A673 (cell line): ENCODE measurements at regions not wholly inside any gene's neighbourhood (a gene's known extent, or its start where the extent isn't known, plus 50 kb on each side); places are given as distances from the start of the nearest gene placed in this dataset.

Source experiments
- BruUV-seq: library from RNA; stranded (reverse); fragments of 400-500 nt; replicated peaks from 2 replicates; lab custom pipeline; 2021; lab: Mats Ljungman, UMichigan
- CTCF ChIA-PET: fragments of 300-600 bp; sonication (Branson Sonifier 250); formaldehyde crosslinking; loops from one replicate; lab custom pipeline; 2022; ENCODE audit warnings: antibody characterized with exemption; lab: Charles Lee
- POLR2A ChIA-PET: fragments of 300-600 bp; sonication (Branson Sonifier 250); formaldehyde crosslinking; loops from one replicate; lab custom pipeline; 2022; ENCODE audit warnings: antibody characterized with exemption; ENCODE audit not compliant: low non-redundant PET; lab: Charles Lee
- DNase-seq: peaks from one replicate; pipeline ENCODE4 v3.0.0-alpha.2; 2015; ENCODE audit warnings: low spot score
- H3K27ac ChIP-seq: fragments of 200-600 bp; sonication (generic); 2 replicates; pipeline ENCODE4 v1.5.1; 2016; ENCODE audit warnings: mixed run types, low read depth, mild to moderate bottlenecking, mixed read lengths, antibody characterized with exemption, low read length; ENCODE audit not compliant: poor library complexity, severe bottlenecking
- H3K27me3 ChIP-seq: fragments of 200-600 bp; sonication (generic); replicated peaks from 2 replicates; pipeline ENCODE4 v1.6.1; 2017; ENCODE audit warnings: mixed run types, low read depth, mild to moderate bottlenecking, mixed read lengths, antibody characterized with exemption, low read length; ENCODE audit not compliant: insufficient read depth, poor library complexity
- H3K36me3 ChIP-seq: fragments of 200-600 bp; sonication (generic); 2 replicates; pipeline ENCODE4 v1.6.1; 2016; ENCODE audit warnings: mixed run types, mild to moderate bottlenecking, mixed read lengths, antibody characterized with exemption, low read length; ENCODE audit not compliant: insufficient read depth, poor library complexity, severe bottlenecking
- H3K4me1 ChIP-seq: fragments of 200-600 bp; sonication (generic); 2 replicates; pipeline ENCODE4 v1.6.1; 2017; ENCODE audit warnings: mixed run types, mild to moderate bottlenecking, mixed read lengths, antibody characterized with exemption, low read length; ENCODE audit not compliant: insufficient read depth, poor library complexity, severe bottlenecking
- H3K4me3 ChIP-seq: fragments of 200-600 bp; sonication (generic); 2 replicates; pipeline ENCODE4 v1.5.1; 2016; ENCODE audit warnings: low read depth, mixed run types, mild to moderate bottlenecking, mixed read lengths, low read length; ENCODE audit not compliant: poor library complexity, severe bottlenecking
- H3K9me3 ChIP-seq: fragments of 200-600 bp; sonication (generic); 2 replicates; pipeline ENCODE4 v1.6.1; 2016; ENCODE audit warnings: mixed run types, low read depth, mild to moderate bottlenecking, mixed read lengths, antibody characterized with exemption, low read length; ENCODE audit not compliant: poor library complexity, severe bottlenecking
- EZH2 ChIP-seq: fragments of 200-600 bp; sonication (generic); IDR thresholded peaks from 2 replicates; pipeline ENCODE4 v1.6.1; 2017; ENCODE audit warnings: borderline replicate concordance, low read depth, mild to moderate bottlenecking, mixed read lengths, antibody characterized with exemption, low read length; ENCODE audit not compliant: poor library complexity, severe bottlenecking
- intact Hi-C: fragments of 100-400 bp; cut with micrococcal nuclease; formaldehyde crosslinking; loops from one replicate; pipeline ENCODE4 v1.10.0; 2022; ENCODE audit not compliant: unreplicated experiment
- TF ChIP-seq, protein P1 (sequence below): fragments of 300-800, 200-600 bp; sonication (generic); conservative IDR thresholded peaks from 2 replicates; pipeline ENCODE4 v1.5.1; 2017; ENCODE audit warnings: low read depth, mild to moderate bottlenecking, antibody characterized with exemption, low read length, moderate library complexity, mixed read lengths

DNA sequence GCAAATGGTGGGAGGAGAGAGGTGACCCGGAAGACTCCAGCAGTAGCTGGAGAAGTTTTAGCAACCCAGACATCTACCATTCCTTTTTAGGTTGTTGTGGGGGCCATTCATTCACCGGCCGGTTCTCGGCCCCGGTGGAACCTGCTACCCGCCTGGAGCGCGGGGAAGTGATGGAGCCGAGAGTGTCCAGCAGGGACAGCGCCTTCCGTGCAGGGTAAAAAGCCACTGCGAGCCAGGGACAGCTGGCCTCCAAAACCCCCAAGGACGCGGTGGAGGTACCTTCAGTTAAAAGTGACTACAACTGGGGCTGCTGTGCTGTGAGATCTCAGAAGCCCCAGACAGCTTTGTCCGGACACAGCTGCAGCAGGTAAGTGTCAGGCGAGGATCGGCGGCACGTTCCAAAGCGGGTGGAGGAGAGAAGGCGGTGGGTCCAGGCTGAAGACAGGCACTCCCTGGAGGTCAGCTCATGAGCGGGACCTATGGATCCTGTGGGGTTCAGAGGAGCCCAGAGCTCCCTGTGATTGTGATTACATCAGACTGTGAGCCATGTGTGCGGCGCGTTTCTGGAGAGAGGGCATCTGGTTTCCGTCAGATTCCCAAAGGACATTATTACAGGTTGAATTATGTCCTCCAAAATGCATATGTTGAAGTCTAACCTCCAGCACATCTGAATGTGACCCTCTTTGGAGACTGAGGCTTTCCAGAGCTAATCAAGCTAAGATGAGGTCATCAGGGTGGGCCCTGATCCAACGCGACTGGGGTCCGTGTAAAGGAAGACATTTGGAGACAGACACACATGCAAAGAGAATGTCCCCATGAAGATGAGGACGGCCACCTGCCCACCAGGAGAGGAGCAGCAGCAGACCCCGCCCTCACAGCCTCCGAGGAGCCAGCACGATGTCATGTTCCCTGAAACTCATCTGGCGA lies 276.3 kb downstream of the EIPR1 start:
- no peaks in the 10 kb centered on the region for H3K4me1 ChIP-seq
- H3K36me3 ChIP-seq, result no peaks in the 10 kb centered on the region
- intact Hi-C loops, result no loop called here
- no peaks in the 10 kb centered on the region for H3K9me3 ChIP-seq
- H3K27ac ChIP-seq, result no peak overlapping the region
- POLR2A ChIA-PET, result no interaction called here
- DNase-seq, result no peak
- BruUV-seq, result no TSS peak
- H3K27me3 ChIP-seq, result no peaks in the 10 kb centered on the region
- H3K4me3 ChIP-seq, result no peak overlapping the region
- TF ChIP-seq, protein P1, sequence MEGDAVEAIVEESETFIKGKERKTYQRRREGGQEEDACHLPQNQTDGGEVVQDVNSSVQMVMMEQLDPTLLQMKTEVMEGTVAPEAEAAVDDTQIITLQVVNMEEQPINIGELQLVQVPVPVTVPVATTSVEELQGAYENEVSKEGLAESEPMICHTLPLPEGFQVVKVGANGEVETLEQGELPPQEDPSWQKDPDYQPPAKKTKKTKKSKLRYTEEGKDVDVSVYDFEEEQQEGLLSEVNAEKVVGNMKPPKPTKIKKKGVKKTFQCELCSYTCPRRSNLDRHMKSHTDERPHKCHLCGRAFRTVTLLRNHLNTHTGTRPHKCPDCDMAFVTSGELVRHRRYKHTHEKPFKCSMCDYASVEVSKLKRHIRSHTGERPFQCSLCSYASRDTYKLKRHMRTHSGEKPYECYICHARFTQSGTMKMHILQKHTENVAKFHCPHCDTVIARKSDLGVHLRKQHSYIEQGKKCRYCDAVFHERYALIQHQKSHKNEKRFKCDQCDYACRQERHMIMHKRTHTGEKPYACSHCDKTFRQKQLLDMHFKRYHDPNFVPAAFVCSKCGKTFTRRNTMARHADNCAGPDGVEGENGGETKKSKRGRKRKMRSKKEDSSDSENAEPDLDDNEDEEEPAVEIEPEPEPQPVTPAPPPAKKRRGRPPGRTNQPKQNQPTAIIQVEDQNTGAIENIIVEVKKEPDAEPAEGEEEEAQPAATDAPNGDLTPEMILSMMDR, result no peak
- TF ChIP-seq EZH2, result no peak
- CTCF ChIA-PET, result no interaction called here

DNA sequence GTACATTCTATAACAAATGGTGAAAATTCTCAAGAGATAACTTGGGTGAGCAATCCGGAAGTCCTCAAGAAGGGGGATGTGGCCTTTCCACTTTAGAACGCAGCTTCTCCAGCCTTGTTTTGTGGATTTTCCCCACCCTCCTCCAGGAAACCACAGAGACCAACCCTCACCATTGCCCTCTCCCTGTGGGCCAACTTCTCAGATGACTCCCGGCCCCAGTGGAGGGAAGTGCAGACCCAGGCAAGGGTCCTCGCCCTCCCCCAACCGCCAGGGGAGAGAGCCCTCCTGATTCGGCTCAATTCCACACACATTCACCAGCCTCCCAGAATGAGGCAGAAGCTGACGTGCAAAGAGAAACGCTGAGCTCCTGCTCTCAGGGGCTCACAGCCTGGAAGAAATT lies 277.2 kb downstream of the EIPR1 start:
- CTCF ChIA-PET, result no interaction called here
- POLR2A ChIA-PET, result interaction anchor here (0.6 kb wide), 1 partner anchor 61 kb away, joined by 17 read pairs; no protein-coding TSS in a partner anchor
- Histone ChIP-seq H3K9me3 (no peaks in the 10 kb centered on the region), H3K27ac (no peak overlapping the region), H3K36me3 (no peaks in the 10 kb centered on the region), H3K27me3 (no peaks in the 10 kb centered on the region), H3K4me1 (no peaks in the 10 kb centered on the region), H3K4me3 (no peak overlapping the region)
- BruUV-seq, result no TSS peak
- DNase-seq, result no peak
- TF ChIP-seq EZH2, result no peak
- TF ChIP-seq, protein P1, result no peak
- intact Hi-C loops, result no loop called here

DNA sequence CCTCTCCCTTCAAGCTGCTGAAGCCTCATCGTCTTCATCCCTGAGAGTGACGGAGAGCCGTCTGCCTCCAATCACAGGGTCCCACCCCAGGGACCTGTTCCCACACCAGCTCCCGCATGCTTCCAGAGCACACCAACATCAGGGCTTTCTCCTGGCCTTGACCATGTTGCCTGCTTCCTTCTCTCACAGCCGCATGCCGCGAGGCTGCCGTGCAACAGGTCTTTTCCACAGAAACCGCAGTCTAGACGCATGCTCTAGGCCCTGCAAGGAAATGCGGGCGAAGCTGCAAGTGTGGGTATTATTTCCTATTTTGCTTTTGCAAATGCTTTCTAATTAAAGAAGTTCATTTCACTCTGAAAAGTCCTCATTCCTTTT lies 277.8 kb downstream of the EIPR1 start:
- CTCF ChIA-PET, result no interaction called here
- no TSS peak for BruUV-seq
- DNase-seq, result no peak
- no peaks in the 10 kb centered on the region for H3K4me1 ChIP-seq
- POLR2A ChIA-PET, result interaction anchor here (0.6 kb wide), 1 partner anchor 61 kb away, joined by 17 read pairs; no protein-coding TSS in a partner anchor
- intact Hi-C loops, result no loop called here
- H3K9me3 ChIP-seq, result no peaks in the 10 kb centered on the region
- H3K27ac ChIP-seq, result no peak overlapping the region
- no peaks in the 10 kb centered on the region for H3K36me3 ChIP-seq
- TF ChIP-seq, protein P1, result no peak
- TF ChIP-seq EZH2, result no peak
- H3K4me3 ChIP-seq, result no peak overlapping the region
- H3K27me3 ChIP-seq, result no peaks in the 10 kb centered on the region
